ENCODE measurements at regions not wholly inside any gene's neighbourhood (a gene's known extent, or its start where the extent isn't known, plus 50 kb on each side); places are given as distances from the start of the nearest gene placed in this dataset.

- no peak for DNase-seq
Measured at GRCh38 chr7:42350801-42351200, 113.8 kb upstream of the GLI3 start.

DNA sequence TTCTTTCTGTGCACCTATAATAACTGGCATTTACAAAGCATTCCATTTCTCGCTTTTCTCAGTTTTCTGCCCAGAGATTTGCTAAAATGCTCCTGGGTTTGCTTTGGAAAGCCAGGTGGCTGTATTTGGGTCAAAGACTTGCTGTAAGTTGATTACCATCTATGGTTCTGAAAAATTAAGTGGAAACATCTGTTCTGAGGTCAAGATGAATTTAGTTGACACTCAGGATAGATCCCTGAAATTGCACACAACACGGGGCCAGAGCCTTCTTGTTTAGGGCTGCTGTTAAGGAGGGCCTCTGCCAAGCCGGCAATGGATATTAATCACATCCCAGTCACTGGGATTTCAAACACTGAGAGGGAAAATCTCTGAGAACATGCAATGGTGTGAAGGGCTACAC lies 111.6 kb upstream of the GLI3 start:
- DNase-seq = no peak

GRCh38 chr7:42348071-42348470 lies 111.1 kb upstream of the GLI3 start:
- DNase-seq = no peak

- DNase-seq = no peak
Measured at GRCh38 chr7:42347616-42348015, 110.6 kb upstream of the GLI3 start.

DNA sequence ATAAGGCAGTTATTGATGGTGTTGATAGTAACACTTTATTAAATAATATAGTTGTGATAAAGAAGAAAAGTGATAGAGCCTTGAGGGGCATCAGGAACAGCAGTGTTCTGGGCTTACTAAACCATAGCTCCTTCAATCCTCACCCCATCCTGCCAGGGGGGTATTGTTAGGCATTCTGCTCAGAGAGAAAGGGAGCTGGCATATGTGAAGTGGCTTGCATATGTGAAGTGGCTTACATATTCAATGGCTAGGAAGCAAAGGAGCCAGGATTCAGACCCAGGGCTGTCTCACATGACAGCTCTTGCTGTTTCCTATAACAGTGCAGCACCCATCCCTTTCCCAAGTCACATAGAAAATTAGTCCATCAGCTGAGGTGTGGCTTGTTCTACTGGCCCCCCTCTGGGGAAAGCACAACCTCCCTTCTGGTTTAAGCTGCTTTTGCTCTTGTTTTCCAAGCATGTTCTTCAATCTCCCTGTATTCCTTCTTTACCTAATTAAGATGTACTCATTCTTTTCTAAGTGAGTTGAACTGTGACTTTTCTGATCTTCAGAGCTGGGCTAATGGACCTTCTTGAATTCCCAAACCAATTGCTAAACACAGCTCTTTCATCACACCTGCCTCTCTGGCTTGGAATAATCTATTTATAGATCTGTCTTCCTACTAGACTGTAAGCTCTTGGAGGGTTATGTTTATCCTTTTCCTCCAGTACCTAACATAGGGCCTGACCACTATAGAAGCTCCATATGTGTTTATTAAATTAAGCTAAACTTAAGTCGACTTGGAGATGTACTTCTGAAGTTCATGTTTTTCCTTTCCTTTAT lies 108.7 kb upstream of the GLI3 start:
- no peak for DNase-seq

DNA sequence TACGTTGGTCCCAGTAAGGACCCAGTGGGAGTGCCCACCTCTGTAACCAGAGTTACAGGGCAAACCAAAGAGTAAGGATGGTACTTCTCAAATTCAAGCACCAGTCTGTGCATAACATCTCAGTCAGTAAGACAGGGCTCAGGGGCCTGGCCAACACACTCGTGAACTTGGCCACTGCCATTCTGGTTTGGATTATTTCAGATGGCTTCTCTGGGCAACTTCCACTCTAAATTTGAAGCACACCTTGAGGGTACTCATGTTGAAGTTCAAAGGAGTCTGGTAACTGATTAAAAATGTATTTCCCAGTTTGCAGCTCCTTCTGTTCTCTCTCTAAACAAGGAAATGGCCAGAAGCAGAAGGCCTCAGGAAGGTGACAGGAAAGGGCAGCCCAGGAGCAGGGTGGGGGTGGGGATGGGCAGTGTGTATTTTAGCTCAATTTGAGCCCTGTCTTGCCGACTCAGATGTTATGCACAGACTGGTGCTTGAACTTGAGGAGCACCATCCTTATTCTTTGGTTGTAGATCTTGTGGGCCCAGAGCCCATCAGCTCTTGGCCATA lies 107.3 kb upstream of the GLI3 start:
- no peak for DNase-seq

DNA sequence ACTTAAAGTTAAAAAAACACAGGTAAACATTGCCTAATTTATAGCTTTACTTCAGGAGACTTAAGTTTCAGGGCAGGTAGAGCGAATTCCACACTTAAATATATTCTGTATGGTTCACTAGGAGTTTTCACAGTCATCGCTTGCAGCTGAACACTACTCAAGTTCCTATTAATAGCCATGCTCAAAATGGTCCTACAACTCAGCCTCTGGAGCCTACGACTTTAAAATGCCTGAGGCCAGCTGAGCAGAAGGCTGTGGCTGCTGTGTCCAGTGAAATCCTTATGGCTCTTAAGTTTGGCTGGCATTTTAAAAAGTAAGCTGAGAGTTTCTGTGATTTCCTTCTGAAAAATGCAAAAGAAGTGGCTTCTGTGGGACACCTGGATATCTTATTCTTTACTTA lies 105.4 kb upstream of the GLI3 start:
- DNase-seq = no peak

- DNase-seq = no peak
Measured at GRCh38 chr7:42340436-42340835, 103.4 kb upstream of the GLI3 start.

DNA sequence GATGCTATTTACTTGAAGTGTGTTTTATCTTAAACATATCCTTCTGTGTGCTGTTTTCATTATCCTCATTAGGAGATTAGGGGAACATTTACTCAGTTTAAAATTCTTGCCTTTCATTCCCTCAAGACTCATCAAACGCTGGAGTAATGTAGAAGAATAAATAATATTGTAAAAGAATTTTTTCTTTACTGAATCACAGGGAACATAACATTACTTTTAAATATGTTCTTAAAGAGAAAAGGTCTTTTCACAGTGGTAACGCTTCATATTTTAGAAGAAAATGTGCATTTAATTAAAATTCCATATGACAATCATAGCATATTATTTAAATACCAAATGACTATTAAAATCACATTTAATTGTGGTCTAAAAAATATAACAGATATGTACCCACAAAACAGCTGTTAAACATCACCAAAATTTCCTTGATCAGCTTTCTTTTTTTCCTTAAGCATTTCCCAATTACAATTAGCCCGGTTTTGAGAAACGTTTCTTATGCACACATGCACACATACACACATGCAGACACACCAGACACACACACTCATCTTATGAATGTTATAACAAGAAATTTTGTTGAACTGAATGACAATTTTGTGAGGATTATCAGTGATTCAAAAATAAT lies 102.0 kb upstream of the GLI3 start:
- no peak for DNase-seq

GRCh38 chr7:42338231-42338915 lies 101.4 kb upstream of the GLI3 start:
- DNase-seq = no peak

DNA sequence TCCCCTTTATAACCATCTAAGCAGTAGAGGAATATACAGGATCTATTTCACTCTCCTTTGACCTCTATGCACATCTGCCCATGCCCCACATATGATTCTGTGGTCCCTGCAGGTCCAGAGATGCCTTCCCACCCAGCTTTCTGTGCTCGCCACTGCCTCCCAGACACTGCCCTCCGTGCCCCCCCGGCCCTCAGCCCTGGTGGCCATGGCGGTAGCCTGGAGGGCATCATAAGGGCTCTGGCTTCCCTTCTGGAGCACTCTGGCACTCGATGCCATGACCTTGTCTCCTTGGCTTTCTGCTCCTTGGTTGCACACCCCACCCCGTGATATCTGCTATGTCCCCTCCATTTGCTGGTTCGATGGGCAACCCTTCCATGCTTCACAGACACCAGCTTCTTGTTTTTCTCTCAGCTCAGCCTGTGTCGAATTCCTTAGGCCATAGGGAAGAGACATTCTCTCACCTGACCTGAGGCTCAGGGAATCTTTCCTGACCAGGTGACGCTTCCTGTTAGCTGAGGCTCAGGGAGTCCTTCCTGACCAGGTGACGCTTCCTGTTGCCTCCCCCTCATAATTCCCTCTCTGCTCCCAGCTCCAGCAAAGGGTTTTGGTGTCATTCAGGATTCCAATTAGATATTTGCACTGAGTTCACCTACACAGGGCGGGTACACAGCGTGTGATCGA lies 100.4 kb upstream of the GLI3 start:
- DNase-seq = no peak

DNA sequence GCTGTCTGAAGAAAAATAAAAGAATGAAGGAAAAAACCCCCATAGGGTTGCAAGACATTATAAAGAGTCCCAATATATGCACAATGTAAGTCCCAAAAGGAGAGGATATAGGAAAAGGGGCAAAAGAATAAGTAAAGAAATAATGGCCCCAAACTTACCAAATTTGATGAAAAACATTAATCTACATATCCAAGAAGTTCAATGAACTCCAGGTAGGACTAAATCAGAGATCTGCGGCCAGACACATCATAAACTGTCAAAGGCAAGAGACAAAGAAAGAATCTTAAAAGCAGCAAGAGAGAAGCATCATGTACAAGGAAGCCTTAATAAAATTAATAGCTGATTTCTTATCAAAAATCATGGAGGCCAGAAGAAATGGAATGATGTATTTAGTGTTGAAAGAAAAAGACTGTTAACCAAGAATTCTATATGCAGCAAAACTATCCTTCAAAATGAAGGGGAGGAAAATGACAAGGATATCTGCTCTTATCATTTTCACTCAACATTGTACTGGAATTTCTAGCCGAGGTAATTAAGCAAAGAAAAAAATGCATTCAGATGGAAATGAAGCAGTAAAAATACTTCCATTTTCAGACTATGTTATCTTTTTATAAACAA lies 95.7 kb upstream of the GLI3 start:
- no peak for DNase-seq

- DNase-seq = no peak
Measured at GRCh38 chr7:42319631-42320030, 82.6 kb upstream of the GLI3 start.

- DNase-seq = no peak
Measured at GRCh38 chr7:42315631-42316030, 78.6 kb upstream of the GLI3 start.

- no peak for DNase-seq
Measured at GRCh38 chr7:42315103-42315502, 78.1 kb upstream of the GLI3 start.

DNA sequence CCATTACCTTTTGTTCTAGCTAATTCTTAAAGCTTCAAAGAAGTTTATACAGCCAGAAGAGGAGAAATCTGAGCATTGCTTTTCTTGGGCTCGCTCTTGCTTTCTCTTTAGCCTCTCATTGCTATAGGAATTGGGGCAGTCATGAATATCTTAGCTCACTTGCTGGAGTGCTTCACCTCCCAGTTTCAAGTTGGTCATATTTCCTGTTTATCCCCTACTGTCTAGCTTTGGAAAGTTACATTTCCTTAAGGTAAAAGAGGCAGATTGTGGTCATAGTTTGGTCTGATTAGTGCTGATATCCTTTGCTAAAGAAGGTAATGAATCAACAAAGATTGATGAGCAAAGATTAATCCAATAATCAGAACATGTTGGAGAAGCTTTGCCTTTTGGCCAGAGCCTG lies 77.7 kb upstream of the GLI3 start:
- no peak for DNase-seq

DNA sequence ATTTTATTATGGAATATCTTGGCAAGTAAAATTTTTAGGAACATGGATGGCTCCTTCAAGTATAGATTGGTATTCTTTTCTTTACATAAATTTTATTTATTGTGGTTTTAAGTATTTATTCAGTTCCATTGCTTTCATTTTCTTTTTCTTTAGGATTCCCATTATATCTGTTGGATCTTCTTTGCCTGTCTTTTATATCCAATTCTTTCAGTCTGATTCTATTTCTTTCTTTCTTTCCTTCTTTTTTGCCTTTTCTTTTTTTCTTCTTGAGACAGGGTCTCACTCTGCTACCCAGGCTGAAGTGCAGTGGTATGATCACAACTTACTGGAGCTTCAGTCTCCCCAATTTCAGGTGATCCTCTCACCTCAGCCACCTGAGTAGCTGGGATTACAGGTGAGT lies 74.2 kb upstream of the GLI3 start:
- no peak for DNase-seq

DNA sequence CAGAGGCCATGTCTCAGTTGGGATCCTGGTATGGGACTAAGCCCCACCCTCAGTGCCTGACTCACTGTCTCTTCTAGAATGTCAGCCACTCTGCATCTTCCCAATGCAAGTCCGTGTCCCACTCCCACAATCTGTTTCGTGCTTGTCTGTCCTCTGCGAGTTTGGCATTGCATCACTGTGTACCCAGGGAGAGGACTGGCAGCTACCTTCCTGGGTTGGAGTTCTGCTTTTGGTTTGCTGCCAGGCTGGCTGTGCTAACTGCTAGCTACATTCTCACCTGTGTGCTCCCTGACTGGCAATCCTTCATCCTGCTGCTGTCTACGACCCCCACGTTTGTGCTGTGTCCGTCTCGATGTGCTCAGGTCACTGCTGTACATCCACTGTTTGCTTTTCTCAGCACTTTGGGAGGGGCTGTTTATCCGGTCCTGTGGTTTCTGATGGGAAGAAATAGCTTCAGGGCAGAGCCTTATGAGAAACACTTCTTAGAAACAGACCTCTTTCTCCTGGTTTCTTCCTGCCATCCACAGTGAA lies 56.0 kb upstream of the GLI3 start:
- no peak for DNase-seq

DNA sequence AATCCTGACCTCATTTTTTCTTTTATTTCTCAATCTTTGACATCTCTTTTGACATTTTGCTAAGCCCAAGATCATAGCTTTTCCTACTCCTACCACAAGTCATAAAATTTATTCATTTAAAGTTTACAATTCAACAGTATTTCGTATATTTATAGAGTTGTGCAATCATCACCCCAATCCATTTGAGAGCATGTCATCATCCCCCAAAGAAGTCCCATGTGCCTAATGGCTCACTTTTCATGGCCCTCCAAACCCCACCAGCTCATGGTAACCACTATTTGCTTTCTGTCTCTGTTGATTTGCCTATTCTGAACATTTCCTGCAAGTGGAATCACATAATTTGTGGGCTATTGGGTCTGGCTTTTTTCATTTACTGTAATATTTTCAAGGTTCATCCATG lies 52.5 kb upstream of the GLI3 start:
- no peak for DNase-seq
